Heart left ventricle (tissue), 13 donors: ENCODE measurements at regions not wholly inside any gene's neighbourhood (a gene's known extent, or its start where the extent isn't known, plus 50 kb on each side); places are given as distances from the start of the nearest gene placed in this dataset.

Experiments
- CTCF ChIP-seq, 12 donors: fragments of 200-600 bp; sonication (generic) in 4 of 12; IDR thresholded peaks; one replicate each; pipeline versions ENCODE4 v1.5.0 to v1.8.0; 2018 to 2022; ENCODE audit warnings: antibody characterized with exemption in 12 of 12, mild to moderate bottlenecking in 5 of 12
- POLR2A ChIP-seq, 2 donors: fragments of 450-650 bp; IDR thresholded peaks; one replicate each; pipeline ENCODE4 v1.6.1; 2017; ENCODE audit warnings: antibody characterized with exemption in 2 of 2, mild to moderate bottlenecking in 2 of 2, moderate library complexity in 2 of 2
- donor health status: ischemic (EF 13 %, LVEDD 7.1; RV severe dilation, severe dysfunction).
- donor health status: DM: no; HTN: yes; CAD: no.
- donor health status: DM: no; HTN: no; CAD: no.
- donor health status: ischemic (EF 25% LVEDD 6.9; RV normal size, moderate dysfunction).
- donor health status: ischemic (EF 25% LVEDD 5.7; RV mildly dilated, moderate dysfunction).
- donor health status: ischemic (EF 35%, LVEDD 5.7; RV mildly dilated, moderate dysfunction).
- donor health status: nonischemic (EF 11% LVEDD 7.7; RV severe dilation, severe dysfunction).
- donor health status: DM: yes; HTN: yes; CAD: no.
- donor health status: PGD.
- donor health status: ischemic (EF 29% LVEDD 5.4; RV normal size, mild dysfunction).
- donor health status: nonischemic (EF 23%, LVEDD 6.1; RV moderate dilation, normal function).

GRCh38 chr2:154554046-154554445 lies 144.4 kb upstream of the KCNJ3 start:
- TF ChIP-seq CTCF (IDR thresholded peaks at IDR 0.05) (no peak), POLR2A (IDR thresholded peaks at IDR 0.05) (no peak)
